Lung (tissue), 11 donors: ENCODE measurements at regions not wholly inside any gene's neighbourhood (a gene's known extent, or its start where the extent isn't known, plus 50 kb on each side); places are given as distances from the start of the nearest gene placed in this dataset.

Source experiments
- ATAC-seq: fragments of 200-7000 bp; cut with Tn5 transposase; one replicate; pipeline ENCODE4 v1.9.1; 2020; ENCODE audit warnings: moderate number of reproducible peaks; ENCODE audit not compliant: insufficient read depth, low FRiP score
- DNase-seq, 3 donors: peaks; one replicate each; pipeline ENCODE4 v3.0.0-alpha.2; 2013 to 2017
- H3K27ac ChIP-seq, 2 donors: one replicate each; pipeline ENCODE4 v1.5.1; 2013; ENCODE audit warnings: mild to moderate bottlenecking in 2 of 2, moderate library complexity in 2 of 2, control low read depth in 1 of 2, inconsistent platforms in 1 of 2, low read depth in 1 of 2, low read length in 1 of 2
- H3K27me3 ChIP-seq, 3 donors: one replicate each; pipeline ENCODE4 v1.5.1; 2013; ENCODE audit warnings: low read length in 2 of 3; ENCODE audit not compliant: control insufficient read depth in 3 of 3, insufficient read depth in 3 of 3
- H3K36me3 ChIP-seq, 4 donors: one replicate each; pipeline ENCODE4 v1.5.1; 2013; ENCODE audit warnings: low read length in 4 of 4, mild to moderate bottlenecking in 1 of 4, moderate library complexity in 1 of 4; ENCODE audit not compliant: control insufficient read depth in 4 of 4, insufficient read depth in 4 of 4
- H3K4me1 ChIP-seq, 5 donors: one replicate each; pipeline ENCODE4 v1.5.1; 2013; ENCODE audit warnings: low read length in 5 of 5, mild to moderate bottlenecking in 2 of 5, moderate library complexity in 1 of 5; ENCODE audit not compliant: control insufficient read depth in 5 of 5, insufficient read depth in 5 of 5
- H3K4me3 ChIP-seq: one replicate; pipeline ENCODE4 v1.5.1; 2013; ENCODE audit warnings: mild to moderate bottlenecking, control low read depth, moderate library complexity
- H3K9ac ChIP-seq, 2 donors: one replicate each; pipeline ENCODE4 v1.5.1; 2013; ENCODE audit warnings: low read length in 2 of 2, control low read depth in 1 of 2; ENCODE audit not compliant: insufficient read depth in 1 of 2
- H3K9me3 ChIP-seq, 4 donors: one replicate each; pipeline ENCODE4 v1.5.1; 2013; ENCODE audit warnings: low read length in 3 of 4, mild to moderate bottlenecking in 1 of 4, moderate library complexity in 1 of 4; ENCODE audit not compliant: control insufficient read depth in 4 of 4, insufficient read depth in 3 of 4
- WGBS, 2 donors: extraction: QIAGEN DNeasy Blood & Tissue Kit; methylation state at CpG; one replicate each; pipeline ENCODE4 v1.1.7; 2013; 5-methylcytosine and 5-hydroxymethylcytosine counted together
- TF ChIP-seq, protein P1 (sequence below): IDR thresholded peaks from 2 replicates; pipeline ENCODE4 v1.5.1; 2012; ENCODE audit warnings: mild to moderate bottlenecking; ENCODE audit errors: control extremely low read depth, extremely low read depth
- donor health status: control.
- donor health status: control.
- donor health status: Bipolar disorder and iron deficiency.
- donor health status: healthy.
- donor health status: DM: yes; HTN: yes; CAD: no.

DNA sequence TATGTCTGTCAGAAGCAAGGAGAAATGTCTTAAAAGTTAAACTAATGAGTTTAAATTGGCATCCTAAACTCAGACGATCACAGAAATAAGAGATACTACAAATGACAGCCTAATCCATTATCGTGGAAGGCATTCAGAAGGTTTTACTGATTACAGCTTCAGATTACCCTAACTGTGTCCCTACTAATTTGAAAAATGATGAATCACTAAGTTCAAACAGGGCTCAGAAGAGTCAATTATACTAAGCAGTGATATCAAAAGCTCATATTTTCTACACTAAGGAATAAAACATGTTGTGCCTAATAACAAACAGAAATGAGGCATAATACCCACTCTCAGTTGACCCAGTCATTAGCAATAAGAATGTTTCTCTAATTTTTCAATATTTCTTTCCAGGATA lies 152.0 kb upstream of the NRBF2 start:
- Histone ChIP-seq H3K4me1 (no peaks in the 10 kb centered on the region), H3K27ac (no peak overlapping the region), H3K4me3 (no peak overlapping the region), H3K9ac (no peak overlapping the region), H3K9me3 (peaks cover 0 to 1% (median 0%) of the 10 kb centered on the region in 4 donors), H3K27me3 (no peaks in the 10 kb centered on the region), H3K36me3 (no peaks in the 10 kb centered on the region)
- TF ChIP-seq, protein P1, sequence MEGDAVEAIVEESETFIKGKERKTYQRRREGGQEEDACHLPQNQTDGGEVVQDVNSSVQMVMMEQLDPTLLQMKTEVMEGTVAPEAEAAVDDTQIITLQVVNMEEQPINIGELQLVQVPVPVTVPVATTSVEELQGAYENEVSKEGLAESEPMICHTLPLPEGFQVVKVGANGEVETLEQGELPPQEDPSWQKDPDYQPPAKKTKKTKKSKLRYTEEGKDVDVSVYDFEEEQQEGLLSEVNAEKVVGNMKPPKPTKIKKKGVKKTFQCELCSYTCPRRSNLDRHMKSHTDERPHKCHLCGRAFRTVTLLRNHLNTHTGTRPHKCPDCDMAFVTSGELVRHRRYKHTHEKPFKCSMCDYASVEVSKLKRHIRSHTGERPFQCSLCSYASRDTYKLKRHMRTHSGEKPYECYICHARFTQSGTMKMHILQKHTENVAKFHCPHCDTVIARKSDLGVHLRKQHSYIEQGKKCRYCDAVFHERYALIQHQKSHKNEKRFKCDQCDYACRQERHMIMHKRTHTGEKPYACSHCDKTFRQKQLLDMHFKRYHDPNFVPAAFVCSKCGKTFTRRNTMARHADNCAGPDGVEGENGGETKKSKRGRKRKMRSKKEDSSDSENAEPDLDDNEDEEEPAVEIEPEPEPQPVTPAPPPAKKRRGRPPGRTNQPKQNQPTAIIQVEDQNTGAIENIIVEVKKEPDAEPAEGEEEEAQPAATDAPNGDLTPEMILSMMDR = no peak
- DNase-seq (no peak), ATAC-seq (no peak)
- 64 to 82% methylated on average over 2 of the region's 2 CpGs for WGBS, 2 donors

GRCh38 chr10:62980687-62981086 lies 152.4 kb upstream of the NRBF2 start:
- 47 to 62% methylated on average over 5 of the region's 5 CpGs for WGBS, 2 donors

GRCh38 chr10:62979921-62980320 lies 153.2 kb upstream of the NRBF2 start:
- no peak overlapping the region for H3K27ac ChIP-seq

More at GRCh38 chr10:62980687-62981086, 152.4 kb upstream of the NRBF2 start:
- H3K27me3 ChIP-seq = no peaks in the 10 kb centered on the region
- no peak overlapping the region for H3K27ac ChIP-seq
- H3K9me3 ChIP-seq = peaks cover 0 to 1% (median under 1%) of the 10 kb centered on the region in 4 donors
- no peaks in the 10 kb centered on the region for H3K36me3 ChIP-seq
- TF ChIP-seq, protein P1 = no peak
- ATAC-seq = no peak
- no peak for DNase-seq
- no peaks in the 10 kb centered on the region for H3K4me1 ChIP-seq
- no peak overlapping the region for H3K4me3 ChIP-seq
- no peak overlapping the region for H3K9ac ChIP-seq

More at GRCh38 chr10:62979921-62980320, 153.2 kb upstream of the NRBF2 start:
- Histone ChIP-seq H3K4me1 (no peaks in the 10 kb centered on the region), H3K4me3 (no peak overlapping the region), H3K36me3 (no peaks in the 10 kb centered on the region), H3K27me3 (no peaks in the 10 kb centered on the region), H3K9ac (no peak overlapping the region), H3K9me3 (peaks cover 0 to 6% (median under 1%) of the 10 kb centered on the region in 4 donors)
- ATAC-seq (no peak), DNase-seq (no peak)
- TF ChIP-seq, protein P1 = no peak
